ENCODE measurements at regions not wholly inside any gene's neighbourhood (a gene's known extent, or its start where the extent isn't known, plus 50 kb on each side); places are given as distances from the start of the nearest gene placed in this dataset.
A peak's percentile ranks its signal among the peaks of the same experiment; 100 is the strongest.

DNA sequence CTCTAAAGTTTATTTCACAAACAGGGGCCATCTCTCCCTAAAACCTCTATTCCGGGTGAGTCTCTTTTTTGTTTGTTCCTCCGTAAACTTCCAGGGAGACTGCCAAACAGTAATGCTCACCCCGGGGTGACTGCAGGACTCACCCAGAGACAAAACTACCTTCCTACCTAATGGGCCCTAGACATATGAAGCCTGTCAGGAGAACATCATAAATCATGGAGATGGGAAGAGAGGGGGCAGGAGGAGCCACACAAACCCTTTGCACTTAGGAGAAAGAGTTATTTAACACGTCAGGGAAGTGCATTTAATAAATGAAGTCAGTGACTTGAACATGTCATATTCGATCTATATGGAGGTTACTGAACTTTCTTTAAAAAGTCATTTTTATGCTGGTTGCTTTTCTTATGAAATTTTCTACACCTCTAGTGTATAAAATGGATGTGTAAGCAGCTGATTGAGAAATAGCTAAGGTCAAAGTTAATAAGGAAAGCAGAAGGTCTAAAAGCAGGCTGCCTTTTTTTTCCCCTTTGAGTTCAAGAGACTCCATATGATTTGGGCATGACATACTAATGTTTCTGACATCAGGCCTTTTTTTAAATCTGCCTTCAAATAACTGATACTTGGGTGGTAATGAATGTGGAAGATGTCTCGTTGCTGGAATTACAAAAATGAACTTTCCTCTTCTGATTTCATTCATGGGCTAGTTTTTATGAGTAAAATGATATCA lies 286.9 kb upstream of the USP25 start:
- DNase-seq, result no peak
- TF ChIP-seq POLR2A (IDR thresholded peaks at IDR 0.05) (no peak), POLR2AphosphoS5 (IDR thresholded peaks at IDR 0.05) (no peak), CTCF (IDR thresholded peaks at IDR 0.05) (no peak), EP300 (IDR thresholded peaks at IDR 0.05) (no peak)
- intact Hi-C loops (cut with DNase I), result loop anchor here (10.0 kb wide), 1 partner anchor 378 kb away; the partner anchor contains the start of gene NRIP1
- H3K27me3 ChIP-seq, result no peaks in the 10 kb centered on the region
- peaks cover 0 to 49% (median 32%) of the 10 kb centered on the region in 4 donors for H3K4me1 ChIP-seq
- H3K9me3 ChIP-seq, result peaks cover 0 to 3% (median 0%) of the 10 kb centered on the region in 4 donors
- peak overlapping the region in 3 of 4 donors; percentile 30 to 61 (median 57) for H3K27ac ChIP-seq
- WGBS, 2 donors, result 63 to 74% methylated on average over 6 of the region's 6 CpGs
- H3K4me3 ChIP-seq, result no peak overlapping the region
- H3K36me3 ChIP-seq, result no peaks in the 10 kb centered on the region

- TF ChIP-seq CTCF (IDR thresholded peaks at IDR 0.05) (no peak), POLR2AphosphoS5 (IDR thresholded peaks at IDR 0.05) (no peak), POLR2A (IDR thresholded peaks at IDR 0.05) (no peak), EP300 (IDR thresholded peaks at IDR 0.05) (no peak)
- WGBS, 2 donors, result 42 to 62% methylated on average over 2 of the region's 2 CpGs
- Histone ChIP-seq H3K9me3 (peaks cover 0 to 3% (median 0%) of the 10 kb centered on the region in 4 donors), H3K4me1 (peaks cover 0 to 41% (median 30%) of the 10 kb centered on the region in 4 donors), H3K27me3 (no peaks in the 10 kb centered on the region), H3K4me3 (no peak overlapping the region), H3K36me3 (no peaks in the 10 kb centered on the region), H3K27ac (peak overlapping the region in 3 of 4 donors; percentile 44 to 61 (median 57))
- intact Hi-C loops (cut with DNase I), result loop anchor here (10.0 kb wide), 1 partner anchor 379 kb away; the partner anchor contains the start of gene NRIP1
- no peak for DNase-seq
Observed at GRCh38 chr21:15443740-15444117, 286.1 kb upstream of the USP25 start.

GRCh38 chr21:15444118-15444960 lies 285.4 kb upstream of the USP25 start:
- no peak for DNase-seq
- TF ChIP-seq CTCF (IDR thresholded peaks at IDR 0.05) (no peak), POLR2AphosphoS5 (IDR thresholded peaks at IDR 0.05) (peak in 1 of 4 donors; percentile 36)
- peaks cover 0 to 3% (median 0%) of the 10 kb centered on the region in 4 donors for H3K9me3 ChIP-seq
- no peaks in the 10 kb centered on the region for H3K36me3 ChIP-seq
- H3K4me1 ChIP-seq, result peaks cover 0 to 40% (median 30%) of the 10 kb centered on the region in 4 donors
- 76 to 88% methylated on average over 7 of the region's 7 CpGs for WGBS, 2 donors
- H3K4me3 ChIP-seq, result no peak overlapping the region
- no peaks in the 10 kb centered on the region for H3K27me3 ChIP-seq
- intact Hi-C loops (cut with DNase I), result loop anchor here (10.0 kb wide), 1 partner anchor 380 kb away; the partner anchor contains the start of gene NRIP1
- H3K27ac ChIP-seq, result peak overlapping the region in 3 of 4 donors; percentile 44 to 61 (median 57)

- intact Hi-C loops (cut with DNase I), result loop anchor here (10.0 kb wide), 1 partner anchor 381 kb away; the partner anchor contains the start of gene NRIP1
- no peak for DNase-seq
- WGBS, 2 donors, result 55 to 81% methylated on average over 2 of the region's 2 CpGs
- Histone ChIP-seq H3K27ac (no peak overlapping the region), H3K4me3 (no peak overlapping the region), H3K36me3 (no peaks in the 10 kb centered on the region), H3K9me3 (peaks cover 0 to 6% (median 0%) of the 10 kb centered on the region in 4 donors), H3K4me1 (peaks cover 0 to 40% (median 30%) of the 10 kb centered on the region in 4 donors), H3K27me3 (no peaks in the 10 kb centered on the region)
- no peak for TF ChIP-seq POLR2A (IDR thresholded peaks at IDR 0.05)
- no peak for TF ChIP-seq CTCF (IDR thresholded peaks at IDR 0.05)
- no peak for TF ChIP-seq POLR2AphosphoS5 (IDR thresholded peaks at IDR 0.05)
- no peak for TF ChIP-seq EP300 (IDR thresholded peaks at IDR 0.05)
Observed at GRCh38 chr21:15445327-15445726, 284.5 kb upstream of the USP25 start.
